Prostate gland (tissue), 2 donors: ENCODE measurements at regions not wholly inside any gene's neighbourhood (a gene's known extent, or its start where the extent isn't known, plus 50 kb on each side); places are given as distances from the start of the nearest gene placed in this dataset.

Source experiments
- DNase-seq: peaks from one replicate; pipeline ENCODE4 v3.0.0-alpha.2; 2019; ENCODE audit warnings: low spot score
- H3K27ac ChIP-seq, 2 donors: fragments of 200-600 bp; sonication (generic); 2 replicates each; pipeline ENCODE4 v1.5.1; 2017 to 2019
- H3K27me3 ChIP-seq: fragments of 200-600 bp; sonication (generic); replicated peaks from 2 replicates; pipeline ENCODE4 v1.5.1; 2019; ENCODE audit not compliant: insufficient read depth
- H3K36me3 ChIP-seq, 2 donors: fragments of 200-600 bp; sonication (generic); 1 replicate in 1 of 2; 2 replicates in 1 of 2; pipeline versions ENCODE4 v1.5.1 to v1.8.1; 2017 to 2019
- H3K4me1 ChIP-seq: fragments of 200-600 bp; sonication (generic); replicated peaks from 2 replicates; pipeline ENCODE4 v1.5.1; 2019
- H3K4me3 ChIP-seq, 2 donors: fragments of 200-600 bp; sonication (generic); 2 replicates each; pipeline ENCODE4 v1.5.1; 2017 to 2019
- H3K9me3 ChIP-seq: fragments of 200-600 bp; sonication (generic); 2 replicates; pipeline ENCODE4 v1.5.1; 2017
- CTCF ChIP-seq, 4 experiments: fragments of 200-600 bp in 2 of 4; fragments of 450-650 bp in 2 of 4; sonication (generic) in 2 of 4; IDR thresholded peaks; 1 replicate in 3 of 4; 2 replicates in 1 of 4; pipeline ENCODE4 v1.5.1; 2016 to 2019; ENCODE audit warnings: antibody characterized with exemption in 4 of 4, mild to moderate bottlenecking in 2 of 4, moderate library complexity in 2 of 4
- POLR2A ChIP-seq: fragments of 450-650 bp; IDR thresholded peaks from one replicate; pipeline ENCODE4 v1.6.1; 2016; ENCODE audit warnings: antibody characterized with exemption, mild to moderate bottlenecking
- POLR2AphosphoS5 ChIP-seq: sonication (generic); formaldehyde crosslinking; IDR thresholded peaks from one replicate; pipeline ENCODE4 v1.6.1; 2017; ENCODE audit warnings: antibody characterized with exemption
- WGBS: methylation state at CpG from one replicate; pipeline ENCODE4 v1.1.5; 2018; 5-methylcytosine and 5-hydroxymethylcytosine counted together
- intact Hi-C: fragments of 100-400 bp; cut with DNase I; formaldehyde crosslinking; loops from one replicate; pipeline ENCODE4 v1.14.2; 2022

- no peak for DNase-seq
- intact Hi-C loops, result no loop called here
- no peak for TF ChIP-seq POLR2AphosphoS5
- Histone ChIP-seq H3K27me3 (no peaks in the 10 kb centered on the region), H3K4me1 (no peaks in the 10 kb centered on the region), H3K27ac (no peak overlapping the region), H3K4me3 (no peak overlapping the region), H3K36me3 (no peaks in the 10 kb centered on the region), H3K9me3 (no peaks in the 10 kb centered on the region)
- WGBS, result 91% methylated on average over 3 of the region's 3 CpGs
Observed at GRCh38 chr6:113528111-113528510, 329.0 kb upstream of the MARCKS start.

GRCh38 chr6:113529196-113529595 is 327.9 kb upstream of the MARCKS start:
- H3K36me3 ChIP-seq, result no peaks in the 10 kb centered on the region
- no peaks in the 10 kb centered on the region for H3K4me1 ChIP-seq
- TF ChIP-seq POLR2A (no peak), POLR2AphosphoS5 (no peak), CTCF (IDR thresholded peaks at IDR 0.05) (no peak)
- H3K27ac ChIP-seq, result no peak overlapping the region
- no peaks in the 10 kb centered on the region for H3K9me3 ChIP-seq
- H3K4me3 ChIP-seq, result no peak overlapping the region
- DNase-seq, result no peak
- intact Hi-C loops, result no loop called here
- H3K27me3 ChIP-seq, result no peaks in the 10 kb centered on the region

- H3K9me3 ChIP-seq, result no peaks in the 10 kb centered on the region
- no peak overlapping the region for H3K27ac ChIP-seq
- H3K4me3 ChIP-seq, result no peak overlapping the region
- no peaks in the 10 kb centered on the region for H3K27me3 ChIP-seq
- intact Hi-C loops, result no loop called here
- no peaks in the 10 kb centered on the region for H3K4me1 ChIP-seq
- H3K36me3 ChIP-seq, result no peaks in the 10 kb centered on the region
- 93% methylated on average over 1 of the region's 1 CpG for WGBS
- no peak for DNase-seq
- no peak for TF ChIP-seq POLR2AphosphoS5
- TF ChIP-seq POLR2A, result no peak
- no peak for TF ChIP-seq CTCF (IDR thresholded peaks at IDR 0.05)
Observed at GRCh38 chr6:113529879-113530278, 327.3 kb upstream of the MARCKS start.

GRCh38 chr6:113530769-113531168 is 326.4 kb upstream of the MARCKS start:
- intact Hi-C loops, result no loop called here
- Histone ChIP-seq H3K4me1 (no peaks in the 10 kb centered on the region), H3K4me3 (no peak overlapping the region), H3K36me3 (no peaks in the 10 kb centered on the region), H3K27ac (no peak overlapping the region), H3K27me3 (no peaks in the 10 kb centered on the region), H3K9me3 (no peaks in the 10 kb centered on the region)
- TF ChIP-seq POLR2AphosphoS5 (no peak), POLR2A (no peak), CTCF (IDR thresholded peaks at IDR 0.05) (no peak)
- no peak for DNase-seq
- 93% methylated on average over 4 of the region's 4 CpGs for WGBS

GRCh38 chr6:113539202-113539601 is 317.9 kb upstream of the MARCKS start:
- TF ChIP-seq CTCF (IDR thresholded peaks at IDR 0.05) (no peak), POLR2A (no peak), POLR2AphosphoS5 (no peak)
- Histone ChIP-seq H3K4me3 (no peak overlapping the region), H3K9me3 (no peaks in the 10 kb centered on the region), H3K36me3 (no peaks in the 10 kb centered on the region), H3K4me1 (no peaks in the 10 kb centered on the region), H3K27me3 (no peaks in the 10 kb centered on the region), H3K27ac (no peak overlapping the region)
- intact Hi-C loops, result no loop called here
- WGBS, result 84% methylated on average over 2 of the region's 2 CpGs
- no peak for DNase-seq

- no peak for DNase-seq
- H3K4me3 ChIP-seq, result no peak overlapping the region
- no peaks in the 10 kb centered on the region for H3K9me3 ChIP-seq
- H3K27me3 ChIP-seq, result no peaks in the 10 kb centered on the region
- H3K27ac ChIP-seq, result no peak overlapping the region
- H3K36me3 ChIP-seq, result no peaks in the 10 kb centered on the region
- no peaks in the 10 kb centered on the region for H3K4me1 ChIP-seq
- intact Hi-C loops, result no loop called here
- TF ChIP-seq CTCF (IDR thresholded peaks at IDR 0.05) (no peak), POLR2AphosphoS5 (no peak), POLR2A (no peak)
Observed at GRCh38 chr6:113539623-113540022, 317.5 kb upstream of the MARCKS start.
